ENCODE measurements at regions not wholly inside any gene's neighbourhood (a gene's known extent, or its start where the extent isn't known, plus 50 kb on each side); places are given as distances from the start of the nearest gene placed in this dataset.

GRCh38 chr12:45587877-45588533 is 141.5 kb upstream of the ARID2 start:
- H3K27ac ChIP-seq (ENCODE audit: low read length) = no peak overlapping the region
- no peak overlapping the region for H3K4me3 ChIP-seq (ENCODE audit: low read length)
- H4K20me1 ChIP-seq (ENCODE audit: insufficient read depth, low read length) = no peaks in the 10 kb centered on the region
- no peaks in the 10 kb centered on the region for H3K79me2 ChIP-seq (ENCODE audit: low read length)
- no peaks in the 10 kb centered on the region for H3K36me3 ChIP-seq (replicated peaks; ENCODE audit: low read depth, low read length)
- no peak overlapping the region for H3K9ac ChIP-seq (ENCODE audit: low read length)
- H3K4me1 ChIP-seq (ENCODE audit: low read length) = no peaks in the 10 kb centered on the region
- TF ChIP-seq EZH2phosphoT487 (IDR thresholded peaks at IDR 0.05; ENCODE audit: low read depth) = no peak
- TF ChIP-seq CTCF (IDR thresholded peaks at IDR 0.05; ENCODE audit: low read depth, low read length) = peak; percentile 11; the same call in 1 of the 2 replicates
- no peak overlapping the region for H2AFZ ChIP-seq (ENCODE audit: low read depth, low read length)
- no peak overlapping the region for H3K4me2 ChIP-seq (ENCODE audit: low read length)
- no peaks in the 10 kb centered on the region for H3K9me3 ChIP-seq (ENCODE audit: insufficient read depth, low read length)
- peaks cover 14% of the 10 kb centered on the region for H3K27me3 ChIP-seq (ENCODE audit: low read depth, low read length)

GRCh38 chr12:45590646-45591045 is 138.9 kb upstream of the ARID2 start:
- no peak overlapping the region for H3K4me3 ChIP-seq (ENCODE audit: low read length)
- TF ChIP-seq CTCF (IDR thresholded peaks at IDR 0.05; ENCODE audit: low read depth, low read length) (no peak), EZH2phosphoT487 (IDR thresholded peaks at IDR 0.05; ENCODE audit: low read depth) (no peak)
- H2AFZ ChIP-seq (ENCODE audit: low read depth, low read length) = no peak overlapping the region
- no peaks in the 10 kb centered on the region for H3K36me3 ChIP-seq (replicated peaks; ENCODE audit: low read depth, low read length)
- H3K4me2 ChIP-seq (ENCODE audit: low read length) = no peak overlapping the region
- no peaks in the 10 kb centered on the region for H3K4me1 ChIP-seq (ENCODE audit: low read length)
- H4K20me1 ChIP-seq (ENCODE audit: insufficient read depth, low read length) = no peaks in the 10 kb centered on the region
- no peaks in the 10 kb centered on the region for H3K79me2 ChIP-seq (ENCODE audit: low read length)
- H3K27ac ChIP-seq (ENCODE audit: low read length) = no peak overlapping the region
- H3K27me3 ChIP-seq (ENCODE audit: low read depth, low read length) = peaks cover 14% of the 10 kb centered on the region
- H3K9me3 ChIP-seq (ENCODE audit: insufficient read depth, low read length) = no peaks in the 10 kb centered on the region
- no peak overlapping the region for H3K9ac ChIP-seq (ENCODE audit: low read length)

- no peaks in the 10 kb centered on the region for H3K4me1 ChIP-seq (ENCODE audit: low read length)
Measured at GRCh38 chr12:45591635-45592034, 137.9 kb upstream of the ARID2 start.

GRCh38 chr12:45596366-45596765 is 133.1 kb upstream of the ARID2 start:
- Histone ChIP-seq H3K9ac (ENCODE audit: low read length) (no peak overlapping the region), H3K4me2 (ENCODE audit: low read length) (no peak overlapping the region), H2AFZ (ENCODE audit: low read depth, low read length) (no peak overlapping the region), H4K20me1 (ENCODE audit: insufficient read depth, low read length) (no peaks in the 10 kb centered on the region), H3K36me3 (replicated peaks; ENCODE audit: low read depth, low read length) (no peaks in the 10 kb centered on the region), H3K27ac (ENCODE audit: low read length) (no peak overlapping the region), H3K4me1 (ENCODE audit: low read length) (no peaks in the 10 kb centered on the region), H3K4me3 (ENCODE audit: low read length) (no peak overlapping the region), H3K9me3 (ENCODE audit: insufficient read depth, low read length) (no peaks in the 10 kb centered on the region), H3K79me2 (ENCODE audit: low read length) (no peaks in the 10 kb centered on the region), H3K27me3 (ENCODE audit: low read depth, low read length) (peaks cover 23% of the 10 kb centered on the region)
- TF ChIP-seq CTCF (IDR thresholded peaks at IDR 0.05; ENCODE audit: low read depth, low read length) = no peak

More at GRCh38 chr12:45591635-45592034, 137.9 kb upstream of the ARID2 start:
- no peak overlapping the region for H3K4me3 ChIP-seq (ENCODE audit: low read length)
- peaks cover 19% of the 10 kb centered on the region for H3K27me3 ChIP-seq (ENCODE audit: low read depth, low read length)
- H3K36me3 ChIP-seq (replicated peaks; ENCODE audit: low read depth, low read length) = no peaks in the 10 kb centered on the region
- no peak overlapping the region for H3K27ac ChIP-seq (ENCODE audit: low read length)
- H3K4me2 ChIP-seq (ENCODE audit: low read length) = no peak overlapping the region
- H3K79me2 ChIP-seq (ENCODE audit: low read length) = no peaks in the 10 kb centered on the region
- no peaks in the 10 kb centered on the region for H3K9me3 ChIP-seq (ENCODE audit: insufficient read depth, low read length)
- TF ChIP-seq EZH2phosphoT487 (IDR thresholded peaks at IDR 0.05; ENCODE audit: low read depth) (no peak), CTCF (IDR thresholded peaks at IDR 0.05; ENCODE audit: low read depth, low read length) (no peak)
- no peaks in the 10 kb centered on the region for H4K20me1 ChIP-seq (ENCODE audit: insufficient read depth, low read length)
- H3K9ac ChIP-seq (ENCODE audit: low read length) = no peak overlapping the region
- no peak overlapping the region for H2AFZ ChIP-seq (ENCODE audit: low read depth, low read length)
